HEK293T (cell line): ENCODE measurements at regions not wholly inside any gene's neighbourhood (a gene's known extent, or its start where the extent isn't known, plus 50 kb on each side); places are given as distances from the start of the nearest gene placed in this dataset.

ENCODE experiments used
- CTCF ChIA-PET: fragments of 350-600 bp; formaldehyde crosslinking; extraction: SDS; loops from one replicate; lab custom pipeline; 2021; ENCODE audit warnings: antibody characterized with exemption, inconsistent platforms; lab: Yijun Ruan, JAX
- POLR2A ChIA-PET: fragments of 350-600 bp; formaldehyde crosslinking; extraction: SDS; loops from one replicate; lab custom pipeline; 2020; ENCODE audit warnings: antibody characterized with exemption, inconsistent platforms; lab: Yijun Ruan, JAX
- DNase-seq: peaks from one replicate; pipeline ENCODE4 v3.0.0; 2012; ENCODE audit warnings: mixed read lengths; ENCODE audit errors: extremely low spot score
- ARNT ChIP-seq: fragments of 450-650 bp; IDR thresholded peaks from 2 replicates; pipeline ENCODE4 v1.6.1; 2017; ENCODE audit warnings: mild to moderate bottlenecking
- BHLHE40 ChIP-seq: fragments of 450-650 bp; IDR thresholded peaks from 2 replicates; pipeline ENCODE4 v1.6.1; 2016; ENCODE audit warnings: mild to moderate bottlenecking, moderate library complexity, borderline replicate concordance
- CTBP1 ChIP-seq: fragments of 450-650 bp; IDR thresholded peaks from 2 replicates; pipeline ENCODE4 v1.6.1; 2016; ENCODE audit warnings: borderline replicate concordance
- ELF4 ChIP-seq: fragments of 450-650 bp; IDR thresholded peaks from 2 replicates; pipeline ENCODE4 v1.6.1; 2017; ENCODE audit warnings: antibody characterized with exemption
- FOXA1 ChIP-seq: fragments of 450-650 bp; IDR thresholded peaks from 2 replicates; pipeline ENCODE4 v1.6.1; 2016; ENCODE audit warnings: mild to moderate bottlenecking
- FOXK2 ChIP-seq: fragments of 450-650 bp; IDR thresholded peaks from 2 replicates; pipeline ENCODE4 v1.6.1; 2016; ENCODE audit warnings: mild to moderate bottlenecking
- FOXM1 ChIP-seq: fragments of 450-650 bp; IDR thresholded peaks from 2 replicates; pipeline ENCODE4 v1.6.1; 2017; ENCODE audit warnings: mild to moderate bottlenecking, borderline replicate concordance
- HDGF ChIP-seq: fragments of 450-650 bp; IDR thresholded peaks from 2 replicates; pipeline ENCODE4 v1.6.1; 2017; ENCODE audit warnings: antibody characterized with exemption, borderline replicate concordance
- L3MBTL2 ChIP-seq: fragments of 450-650 bp; conservative IDR thresholded peaks from 2 replicates; pipeline ENCODE4 v1.6.1; 2016; ENCODE audit warnings: mild to moderate bottlenecking
- LEF1 ChIP-seq: fragments of 450-650 bp; IDR thresholded peaks from 2 replicates; pipeline ENCODE4 v1.6.1; 2017; ENCODE audit warnings: mild to moderate bottlenecking, borderline replicate concordance
- NFRKB ChIP-seq: fragments of 450-650 bp; IDR thresholded peaks from 2 replicates; pipeline ENCODE4 v1.6.1; 2016; ENCODE audit warnings: mild to moderate bottlenecking, moderate library complexity
- SP1 ChIP-seq: fragments of 450-650 bp; IDR thresholded peaks from 2 replicates; pipeline ENCODE4 v1.6.1; 2017
- SUZ12 ChIP-seq: fragments of 450-650 bp; IDR thresholded peaks from 2 replicates; pipeline ENCODE4 v1.6.1; 2016; ENCODE audit warnings: mild to moderate bottlenecking
- TARDBP ChIP-seq: fragments of 450-650 bp; IDR thresholded peaks from 2 replicates; pipeline ENCODE4 v1.6.1; 2016
- ZNF384 ChIP-seq: fragments of 450-650 bp; IDR thresholded peaks from 2 replicates; pipeline ENCODE4 v1.6.1; 2016
- TF ChIP-seq, protein P1 (sequence below): fragments of 450-650 bp; IDR thresholded peaks from 2 replicates; pipeline ENCODE4 v1.6.1; 2016

DNA sequence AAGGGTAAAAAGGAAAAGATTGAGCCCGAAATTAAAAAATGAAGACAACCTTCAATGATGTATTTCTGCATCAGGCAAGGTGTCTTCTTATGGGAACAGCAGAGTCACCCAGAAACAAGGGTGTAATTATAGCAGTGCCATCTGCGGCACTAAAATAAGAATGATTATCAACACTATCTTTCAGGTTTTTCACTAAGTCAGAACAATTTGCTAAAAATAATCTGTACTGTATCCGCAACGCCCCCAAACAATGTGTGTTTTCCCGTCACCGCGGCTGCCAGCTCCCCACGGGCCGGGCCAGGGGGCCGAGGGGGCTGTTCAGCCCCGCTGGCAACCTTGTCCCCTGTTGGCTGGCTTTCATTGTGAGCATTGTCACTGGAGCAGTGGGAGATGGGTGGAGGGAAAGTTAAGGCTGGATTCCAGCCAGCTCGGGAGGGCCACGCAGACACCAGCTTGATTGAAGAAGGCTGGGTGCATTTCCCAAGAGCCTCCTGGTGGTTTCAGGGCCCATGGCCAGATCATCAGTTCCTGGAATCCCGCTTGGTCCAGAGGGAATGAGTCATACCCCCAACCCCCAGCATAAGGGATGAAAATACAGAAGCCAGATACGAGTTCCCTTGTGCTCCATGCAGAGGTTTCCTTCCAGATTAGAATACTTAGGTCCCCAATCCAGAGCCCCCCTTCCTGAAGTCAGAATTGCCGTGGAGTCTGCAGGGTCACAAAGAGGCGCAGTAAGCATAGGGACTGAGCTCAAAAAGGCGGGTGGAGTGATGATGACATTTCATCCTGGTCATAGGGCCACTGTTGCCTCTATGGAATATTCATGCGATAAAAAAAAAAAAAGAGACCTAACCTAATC is 90.2 kb upstream of the KLF13 start:
- ChIA-PET POLR2A (no interaction called here), CTCF (no interaction called here)
- peak; percentile 16 for DNase-seq
- TF ChIP-seq L3MBTL2: no peak
- no peak for TF ChIP-seq FOXK2
- no peak for TF ChIP-seq NFRKB
- no peak for TF ChIP-seq CTBP1
- TF ChIP-seq ELF4: no peak
- no peak for TF ChIP-seq TARDBP
- no peak for TF ChIP-seq ZNF384
- TF ChIP-seq HDGF: no peak
- TF ChIP-seq FOXA1: no peak
- TF ChIP-seq ARNT: no peak
- TF ChIP-seq, protein P1, sequence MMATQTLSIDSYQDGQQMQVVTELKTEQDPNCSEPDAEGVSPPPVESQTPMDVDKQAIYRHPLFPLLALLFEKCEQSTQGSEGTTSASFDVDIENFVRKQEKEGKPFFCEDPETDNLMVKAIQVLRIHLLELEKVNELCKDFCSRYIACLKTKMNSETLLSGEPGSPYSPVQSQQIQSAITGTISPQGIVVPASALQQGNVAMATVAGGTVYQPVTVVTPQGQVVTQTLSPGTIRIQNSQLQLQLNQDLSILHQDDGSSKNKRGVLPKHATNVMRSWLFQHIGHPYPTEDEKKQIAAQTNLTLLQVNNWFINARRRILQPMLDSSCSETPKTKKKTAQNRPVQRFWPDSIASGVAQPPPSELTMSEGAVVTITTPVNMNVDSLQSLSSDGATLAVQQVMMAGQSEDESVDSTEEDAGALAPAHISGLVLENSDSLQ: no peak
- no peak for TF ChIP-seq SUZ12
- TF ChIP-seq FOXM1: no peak
- no peak for TF ChIP-seq BHLHE40
- no peak for TF ChIP-seq LEF1
- TF ChIP-seq SP1: no peak

DNA sequence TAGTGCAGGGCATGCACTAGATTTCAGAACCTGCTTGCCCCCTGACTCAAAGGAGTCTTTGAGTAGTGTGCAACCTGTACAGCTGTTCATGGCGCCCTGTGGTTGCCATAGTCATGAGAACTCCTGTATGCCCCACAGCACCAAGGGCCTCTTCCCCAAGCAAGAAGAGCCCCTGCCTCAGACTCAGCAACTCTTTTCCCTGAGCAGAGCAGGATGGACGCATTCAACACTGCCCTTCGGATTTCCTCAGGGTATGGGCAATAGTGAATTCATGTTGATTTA is 89.7 kb upstream of the KLF13 start:
- ChIA-PET POLR2A (no interaction called here), CTCF (no interaction called here)
- DNase-seq: no peak
- TF ChIP-seq SUZ12: no peak
- no peak for TF ChIP-seq ZNF384
- TF ChIP-seq FOXM1: no peak
- no peak for TF ChIP-seq FOXK2
- no peak for TF ChIP-seq ELF4
- TF ChIP-seq SP1: no peak
- TF ChIP-seq, protein P1: no peak
- no peak for TF ChIP-seq BHLHE40
- no peak for TF ChIP-seq CTBP1
- TF ChIP-seq TARDBP: no peak
- no peak for TF ChIP-seq L3MBTL2
- TF ChIP-seq HDGF: no peak
- TF ChIP-seq FOXA1: no peak
- no peak for TF ChIP-seq ARNT
- TF ChIP-seq LEF1: no peak
- TF ChIP-seq NFRKB: no peak

DNA sequence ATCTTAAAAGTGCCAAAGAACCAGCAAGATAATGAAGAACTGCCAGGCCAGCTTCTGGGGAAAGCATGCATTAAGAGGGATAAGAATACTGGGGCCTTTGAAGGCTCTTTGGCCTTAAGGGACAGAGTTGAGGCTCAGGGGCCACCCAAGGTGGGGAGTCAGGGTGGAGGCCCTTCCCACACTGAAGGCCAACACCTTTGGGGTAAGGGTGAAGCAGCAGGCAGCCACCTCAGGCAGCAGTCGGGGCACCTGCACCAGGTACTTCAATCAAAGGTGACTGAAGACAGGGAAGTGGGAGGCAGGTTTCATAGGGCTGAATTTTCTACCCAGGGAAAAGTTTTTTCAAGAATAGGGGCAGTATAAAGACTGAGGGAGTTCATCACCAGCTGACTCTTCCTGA is 87.7 kb upstream of the KLF13 start:
- no peak for DNase-seq
- TF ChIP-seq, protein P1: no peak
- TF ChIP-seq L3MBTL2: no peak
- TF ChIP-seq ARNT: no peak
- no peak for TF ChIP-seq LEF1
- TF ChIP-seq CTBP1: no peak
- TF ChIP-seq BHLHE40: no peak
- no peak for TF ChIP-seq FOXK2
- no peak for TF ChIP-seq NFRKB
- no peak for TF ChIP-seq ZNF384
- TF ChIP-seq SUZ12: no peak
- no peak for TF ChIP-seq HDGF
- TF ChIP-seq FOXM1: no peak
- no peak for TF ChIP-seq FOXA1
- no peak for TF ChIP-seq TARDBP
- POLR2A ChIA-PET: no interaction called here
- CTCF ChIA-PET: no interaction called here

DNA sequence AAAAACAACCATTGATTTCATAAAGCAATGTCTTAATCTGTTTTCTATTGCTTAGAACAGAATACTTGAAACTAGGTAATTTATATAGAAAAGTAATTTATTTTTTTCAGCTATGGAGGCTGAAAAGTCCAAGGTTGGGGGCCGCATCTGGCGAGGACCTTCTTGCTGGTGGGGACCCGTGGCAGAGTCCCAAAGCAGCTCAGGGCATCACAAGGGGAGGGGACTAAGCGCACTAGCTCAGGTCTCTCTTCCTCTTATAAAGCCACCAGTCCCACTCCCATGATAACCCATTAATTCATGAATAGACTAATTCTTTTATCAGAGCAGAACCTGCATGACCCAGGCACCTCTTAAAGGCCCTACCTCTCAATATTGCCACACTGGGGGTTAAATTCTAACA is 87.2 kb upstream of the KLF13 start:
- ChIA-PET CTCF (no interaction called here), POLR2A (no interaction called here)
- no peak for DNase-seq
- TF ChIP-seq FOXA1 (no peak), SUZ12 (no peak), BHLHE40 (no peak), FOXK2 (no peak), LEF1 (no peak), CTBP1 (no peak), ZNF384 (no peak), NFRKB (no peak), SP1 (no peak), ARNT (no peak), ELF4 (no peak), L3MBTL2 (no peak), TARDBP (no peak), HDGF (no peak), FOXM1 (no peak)
- TF ChIP-seq, protein P1: no peak

DNA sequence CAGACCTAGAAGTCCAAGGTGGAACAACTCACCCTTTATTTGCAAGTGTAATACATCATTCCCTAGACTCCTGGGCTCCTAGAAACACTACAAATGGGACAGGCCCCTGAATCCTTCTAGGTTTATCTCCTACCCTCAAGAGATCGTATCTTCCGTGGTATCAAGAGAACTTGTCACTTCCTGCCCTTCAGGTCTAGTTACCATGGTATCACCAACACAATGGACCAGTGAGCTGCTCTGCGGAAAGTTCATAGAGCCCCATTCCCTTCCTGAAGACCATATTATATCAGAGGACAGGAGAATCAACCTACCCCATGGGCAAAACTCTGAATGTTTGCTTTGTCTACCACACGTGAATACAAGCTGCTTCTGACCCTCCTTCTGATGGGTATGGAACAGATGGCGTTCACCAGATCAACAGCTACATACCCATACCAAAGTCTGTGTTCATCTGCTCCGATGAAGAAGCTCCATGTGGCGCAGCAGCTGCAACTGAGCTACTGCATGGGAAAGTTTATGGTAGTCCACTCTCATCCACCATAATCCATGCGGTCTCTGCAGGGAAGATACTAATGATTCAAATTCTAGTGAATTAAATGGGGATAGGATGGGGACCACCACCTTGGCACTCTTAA is 84.6 kb upstream of the KLF13 start:
- TF ChIP-seq ELF4: no peak
- no peak for TF ChIP-seq TARDBP
- TF ChIP-seq ZNF384: no peak
- no peak for TF ChIP-seq ARNT
- TF ChIP-seq, protein P1: no peak
- no peak for TF ChIP-seq FOXA1
- TF ChIP-seq CTBP1: no peak
- no peak for TF ChIP-seq L3MBTL2
- TF ChIP-seq LEF1: no peak
- no peak for TF ChIP-seq SUZ12
- no peak for TF ChIP-seq FOXM1
- TF ChIP-seq SP1: no peak
- no peak for TF ChIP-seq HDGF
- DNase-seq: no peak
- ChIA-PET CTCF (no interaction called here), POLR2A (no interaction called here)
